PC-9 (cell line): ENCODE measurements at regions not wholly inside any gene's neighbourhood (a gene's known extent, or its start where the extent isn't known, plus 50 kb on each side); places are given as distances from the start of the nearest gene placed in this dataset.

Source experiments
- CTCF ChIP-seq: fragments of 200-600 bp; sonication (generic); conservative IDR thresholded peaks from 2 replicates; pipeline ENCODE4 v1.6.1; 2017; ENCODE audit warnings: mixed run types, antibody characterized with exemption, mild to moderate bottlenecking, moderate library complexity
- EZH2 ChIP-seq: fragments of 200-600 bp; sonication (generic); IDR thresholded peaks from 2 replicates; pipeline ENCODE4 v1.8.0; 2017; ENCODE audit warnings: antibody characterized with exemption, low read depth

GRCh38 chr6:170083236-170084051 is 207.4 kb downstream of the DLL1 start:
- TF ChIP-seq CTCF = no peak
- no peak for TF ChIP-seq EZH2
